Transverse colon (tissue), 3 donors: ENCODE measurements at regions not wholly inside any gene's neighbourhood (a gene's known extent, or its start where the extent isn't known, plus 50 kb on each side); places are given as distances from the start of the nearest gene placed in this dataset.
A peak's percentile ranks its signal among the peaks of the same experiment; 100 is the strongest.

ENCODE experiments used
- EP300 ChIP-seq: sonication (generic); formaldehyde crosslinking; IDR thresholded peaks from one replicate; pipeline ENCODE4 v1.6.1; 2017; ENCODE audit warnings: antibody characterized with exemption, low read depth
- POLR2A ChIP-seq: fragments of 450-650 bp; IDR thresholded peaks from one replicate; pipeline ENCODE4 v1.6.1; 2016; ENCODE audit warnings: antibody characterized with exemption, mild to moderate bottlenecking, moderate library complexity
- TF ChIP-seq, protein P1 (sequence below), 5 experiments: fragments of 200-600 bp in 3 of 5; fragments of 450-650 bp in 2 of 5; sonication (generic) in 3 of 5; IDR thresholded peaks; 1 replicate in 2 of 5; 2 replicates in 3 of 5; pipeline ENCODE4 v1.5.1; 2016 to 2017; ENCODE audit warnings: antibody characterized with exemption in 5 of 5, inconsistent platforms in 3 of 5, mild to moderate bottlenecking in 2 of 5, moderate library complexity in 1 of 5

DNA sequence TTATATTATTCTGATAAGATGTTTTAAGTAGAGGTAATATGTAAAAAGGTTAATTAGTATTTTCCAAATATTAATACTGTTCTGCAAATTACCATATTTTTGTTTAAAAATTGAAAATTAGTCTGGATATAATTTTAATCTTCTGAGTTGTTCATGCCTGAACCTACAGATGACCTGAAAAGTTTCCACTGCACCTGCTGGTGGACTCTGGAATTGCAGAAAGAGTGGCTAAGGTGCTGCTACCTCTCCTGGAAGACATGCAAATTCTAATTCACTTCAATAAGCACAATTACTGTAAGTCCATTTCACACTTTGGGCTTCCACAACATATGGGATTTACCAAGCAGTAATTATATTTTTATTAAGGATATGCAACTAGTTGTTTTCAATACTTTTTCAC is 77.7 kb upstream of the OLIG3 start:
- no peak for TF ChIP-seq POLR2A
- TF ChIP-seq, protein P1, sequence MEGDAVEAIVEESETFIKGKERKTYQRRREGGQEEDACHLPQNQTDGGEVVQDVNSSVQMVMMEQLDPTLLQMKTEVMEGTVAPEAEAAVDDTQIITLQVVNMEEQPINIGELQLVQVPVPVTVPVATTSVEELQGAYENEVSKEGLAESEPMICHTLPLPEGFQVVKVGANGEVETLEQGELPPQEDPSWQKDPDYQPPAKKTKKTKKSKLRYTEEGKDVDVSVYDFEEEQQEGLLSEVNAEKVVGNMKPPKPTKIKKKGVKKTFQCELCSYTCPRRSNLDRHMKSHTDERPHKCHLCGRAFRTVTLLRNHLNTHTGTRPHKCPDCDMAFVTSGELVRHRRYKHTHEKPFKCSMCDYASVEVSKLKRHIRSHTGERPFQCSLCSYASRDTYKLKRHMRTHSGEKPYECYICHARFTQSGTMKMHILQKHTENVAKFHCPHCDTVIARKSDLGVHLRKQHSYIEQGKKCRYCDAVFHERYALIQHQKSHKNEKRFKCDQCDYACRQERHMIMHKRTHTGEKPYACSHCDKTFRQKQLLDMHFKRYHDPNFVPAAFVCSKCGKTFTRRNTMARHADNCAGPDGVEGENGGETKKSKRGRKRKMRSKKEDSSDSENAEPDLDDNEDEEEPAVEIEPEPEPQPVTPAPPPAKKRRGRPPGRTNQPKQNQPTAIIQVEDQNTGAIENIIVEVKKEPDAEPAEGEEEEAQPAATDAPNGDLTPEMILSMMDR (IDR thresholded peaks at IDR 0.05): peak; percentile 34 to 68 (median 64)
- TF ChIP-seq EP300: no peak
